ENCODE measurements at regions not wholly inside any gene's neighbourhood (a gene's known extent, or its start where the extent isn't known, plus 50 kb on each side); places are given as distances from the start of the nearest gene placed in this dataset.

DNA sequence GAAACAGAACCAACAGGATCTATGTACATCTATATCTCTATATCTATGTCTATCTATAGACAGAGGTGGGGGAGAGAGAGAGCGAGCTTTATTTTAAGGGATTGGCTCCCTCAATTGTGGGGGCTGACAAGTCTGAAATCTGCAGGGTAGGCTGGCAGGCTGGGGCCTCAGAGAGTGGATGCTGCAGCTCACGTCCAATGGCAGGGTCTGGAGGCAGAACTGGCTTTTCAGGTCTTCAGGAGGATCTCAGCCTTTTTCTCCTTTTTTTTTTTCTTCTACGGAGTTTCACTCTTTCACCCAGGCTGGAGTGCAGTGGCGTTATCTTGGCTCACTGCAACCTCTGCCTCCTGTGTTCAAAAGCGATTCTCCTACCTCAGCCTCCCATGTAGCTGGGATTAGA, 77.2 kb downstream of the ARL4C start:
- no peak overlapping the region for H3K4me3 ChIP-seq
- WGBS, 2 donors = 92 to 93% methylated on average over 5 of the region's 5 CpGs
- peaks cover 0 to 11% (median 0%) of the 10 kb centered on the region in 4 donors for H3K4me1 ChIP-seq
- H3K27me3 ChIP-seq = no peaks in the 10 kb centered on the region
- TF ChIP-seq, protein P1, sequence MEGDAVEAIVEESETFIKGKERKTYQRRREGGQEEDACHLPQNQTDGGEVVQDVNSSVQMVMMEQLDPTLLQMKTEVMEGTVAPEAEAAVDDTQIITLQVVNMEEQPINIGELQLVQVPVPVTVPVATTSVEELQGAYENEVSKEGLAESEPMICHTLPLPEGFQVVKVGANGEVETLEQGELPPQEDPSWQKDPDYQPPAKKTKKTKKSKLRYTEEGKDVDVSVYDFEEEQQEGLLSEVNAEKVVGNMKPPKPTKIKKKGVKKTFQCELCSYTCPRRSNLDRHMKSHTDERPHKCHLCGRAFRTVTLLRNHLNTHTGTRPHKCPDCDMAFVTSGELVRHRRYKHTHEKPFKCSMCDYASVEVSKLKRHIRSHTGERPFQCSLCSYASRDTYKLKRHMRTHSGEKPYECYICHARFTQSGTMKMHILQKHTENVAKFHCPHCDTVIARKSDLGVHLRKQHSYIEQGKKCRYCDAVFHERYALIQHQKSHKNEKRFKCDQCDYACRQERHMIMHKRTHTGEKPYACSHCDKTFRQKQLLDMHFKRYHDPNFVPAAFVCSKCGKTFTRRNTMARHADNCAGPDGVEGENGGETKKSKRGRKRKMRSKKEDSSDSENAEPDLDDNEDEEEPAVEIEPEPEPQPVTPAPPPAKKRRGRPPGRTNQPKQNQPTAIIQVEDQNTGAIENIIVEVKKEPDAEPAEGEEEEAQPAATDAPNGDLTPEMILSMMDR (IDR thresholded peaks at IDR 0.05) = no peak
- no peak for TF ChIP-seq POLR2A (IDR thresholded peaks at IDR 0.05)
- no peak for TF ChIP-seq EP300 (IDR thresholded peaks at IDR 0.05)
- H3K27ac ChIP-seq = no peak overlapping the region
- DNase-seq (ENCODE audit: low spot score in 2 of 2) = no peak
- H3K36me3 ChIP-seq = no peaks in the 10 kb centered on the region
- H3K9me3 ChIP-seq = no peaks in the 10 kb centered on the region

DNA sequence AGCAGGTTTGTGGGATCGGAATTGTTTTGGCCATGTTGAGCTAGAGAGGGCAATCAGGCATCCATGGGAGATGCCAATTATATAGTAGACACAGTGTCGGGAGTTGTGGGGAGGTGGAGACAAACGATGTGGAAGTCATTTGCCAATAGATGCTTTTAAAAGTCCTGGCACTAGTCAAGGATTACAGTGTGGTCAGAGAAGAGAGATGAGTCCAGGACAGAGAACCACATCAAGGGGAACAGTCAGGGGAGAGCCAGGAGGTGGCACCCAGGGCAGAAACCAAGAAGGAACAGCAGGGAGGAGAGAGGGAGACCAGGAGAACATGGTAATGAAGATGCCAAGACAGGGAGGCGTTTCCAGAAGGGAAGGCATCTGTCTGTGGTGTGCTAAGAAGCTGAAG, 81.2 kb downstream of the ARL4C start:
- H3K4me1 ChIP-seq = peaks cover 0 to 6% (median 0%) of the 10 kb centered on the region in 4 donors
- WGBS, 2 donors = 84% methylated on average over 4 of the region's 4 CpGs
- H3K27ac ChIP-seq = no peak overlapping the region
- TF ChIP-seq EP300 (IDR thresholded peaks at IDR 0.05) (no peak), POLR2A (IDR thresholded peaks at IDR 0.05) (no peak)
- TF ChIP-seq, protein P1 (IDR thresholded peaks at IDR 0.05) = no peak
- H3K36me3 ChIP-seq = no peaks in the 10 kb centered on the region
- no peak for DNase-seq (ENCODE audit: low spot score in 2 of 2)
- H3K27me3 ChIP-seq = no peaks in the 10 kb centered on the region
- H3K4me3 ChIP-seq = no peak overlapping the region
- no peaks in the 10 kb centered on the region for H3K9me3 ChIP-seq

DNA sequence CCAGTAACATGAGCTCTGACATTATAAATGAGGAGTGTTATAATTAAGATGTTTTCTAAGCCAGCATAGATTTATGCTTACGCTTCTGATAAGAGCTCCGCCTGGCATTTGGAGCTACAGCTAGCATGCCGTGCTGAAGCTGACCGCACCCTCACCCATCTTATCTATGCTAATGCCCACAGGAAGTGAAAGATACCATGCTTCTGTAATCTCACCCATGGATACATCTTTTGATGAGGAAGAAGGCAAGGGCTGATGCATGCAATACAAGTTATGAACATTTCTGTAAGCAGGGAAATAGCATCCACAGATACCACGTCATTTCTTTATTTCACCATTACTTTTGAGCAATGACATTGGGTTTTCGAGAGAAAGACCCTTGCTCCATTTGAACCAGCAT, 82.3 kb downstream of the ARL4C start:
- Histone ChIP-seq H3K27me3 (no peaks in the 10 kb centered on the region), H3K27ac (no peak overlapping the region), H3K9me3 (no peaks in the 10 kb centered on the region), H3K4me1 (peaks cover 0 to 6% (median 0%) of the 10 kb centered on the region in 4 donors), H3K4me3 (no peak overlapping the region), H3K36me3 (no peaks in the 10 kb centered on the region)
- TF ChIP-seq EP300 (IDR thresholded peaks at IDR 0.05) = no peak
- TF ChIP-seq, protein P1 (IDR thresholded peaks at IDR 0.05) = no peak
- TF ChIP-seq POLR2A (IDR thresholded peaks at IDR 0.05) = no peak
- no peak for DNase-seq (ENCODE audit: low spot score in 2 of 2)
- 83 to 87% methylated on average over 6 of the region's 6 CpGs for WGBS, 2 donors

DNA sequence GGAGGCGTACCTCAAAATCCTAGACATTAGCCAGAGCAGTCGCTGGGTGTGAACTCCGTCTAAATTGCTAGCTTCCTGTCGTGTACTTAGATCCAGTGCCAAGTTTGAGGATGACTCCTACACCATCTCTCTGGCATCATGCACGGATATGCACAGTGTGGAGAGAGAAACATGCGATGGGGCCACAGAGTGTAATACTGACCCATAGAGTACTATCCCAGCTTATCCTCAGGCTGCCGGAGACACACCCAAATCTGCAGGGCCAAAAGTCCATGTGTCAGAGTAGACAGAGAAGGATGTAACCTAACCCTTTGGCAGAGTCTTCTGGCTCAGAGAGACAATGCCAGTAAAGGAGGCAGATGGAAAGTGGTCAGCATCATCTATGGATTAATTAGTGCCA, 84.2 kb downstream of the ARL4C start:
- Histone ChIP-seq H3K4me3 (no peak overlapping the region), H3K36me3 (no peaks in the 10 kb centered on the region), H3K9me3 (no peaks in the 10 kb centered on the region), H3K27ac (no peak overlapping the region), H3K4me1 (peaks cover 0 to 6% (median 0%) of the 10 kb centered on the region in 4 donors), H3K27me3 (no peaks in the 10 kb centered on the region)
- DNase-seq (ENCODE audit: low spot score in 2 of 2) = no peak
- TF ChIP-seq EP300 (IDR thresholded peaks at IDR 0.05) (no peak), POLR2A (IDR thresholded peaks at IDR 0.05) (no peak)
- TF ChIP-seq, protein P1 (IDR thresholded peaks at IDR 0.05) = no peak
- WGBS, 2 donors = 47 to 81% methylated on average over 7 of the region's 7 CpGs

DNA sequence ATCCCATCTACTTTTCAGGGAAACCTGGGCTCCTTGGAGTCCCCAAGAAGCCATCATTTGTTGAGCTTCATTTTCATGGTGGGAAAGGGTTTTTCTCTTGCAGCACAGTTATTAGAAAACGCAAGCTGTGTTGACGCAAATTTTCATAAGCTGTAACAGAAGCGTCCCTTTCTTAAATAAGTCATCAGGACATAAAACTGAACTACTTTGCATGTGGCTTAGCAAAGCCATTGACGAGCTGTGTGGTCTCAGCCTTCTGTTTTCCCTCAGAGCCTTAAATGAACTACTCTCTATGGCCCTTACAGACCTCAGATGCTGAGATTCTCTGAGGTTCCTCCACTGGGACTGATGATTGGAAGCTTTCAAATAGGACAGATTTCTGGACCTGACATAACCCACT, 85.1 kb downstream of the ARL4C start:
- 76 to 92% methylated on average over 4 of the region's 4 CpGs for WGBS, 2 donors
- Histone ChIP-seq H3K27ac (no peak overlapping the region), H3K36me3 (no peaks in the 10 kb centered on the region), H3K27me3 (no peaks in the 10 kb centered on the region), H3K9me3 (no peaks in the 10 kb centered on the region), H3K4me1 (peaks cover 0 to 6% (median 0%) of the 10 kb centered on the region in 4 donors), H3K4me3 (no peak overlapping the region)
- TF ChIP-seq EP300 (IDR thresholded peaks at IDR 0.05) (no peak), POLR2A (IDR thresholded peaks at IDR 0.05) (no peak)
- TF ChIP-seq, protein P1 (IDR thresholded peaks at IDR 0.05) = no peak
- DNase-seq (ENCODE audit: low spot score in 2 of 2) = no peak
